ENCODE measurements at regions not wholly inside any gene's neighbourhood (a gene's known extent, or its start where the extent isn't known, plus 50 kb on each side); places are given as distances from the start of the nearest gene placed in this dataset.

DNA sequence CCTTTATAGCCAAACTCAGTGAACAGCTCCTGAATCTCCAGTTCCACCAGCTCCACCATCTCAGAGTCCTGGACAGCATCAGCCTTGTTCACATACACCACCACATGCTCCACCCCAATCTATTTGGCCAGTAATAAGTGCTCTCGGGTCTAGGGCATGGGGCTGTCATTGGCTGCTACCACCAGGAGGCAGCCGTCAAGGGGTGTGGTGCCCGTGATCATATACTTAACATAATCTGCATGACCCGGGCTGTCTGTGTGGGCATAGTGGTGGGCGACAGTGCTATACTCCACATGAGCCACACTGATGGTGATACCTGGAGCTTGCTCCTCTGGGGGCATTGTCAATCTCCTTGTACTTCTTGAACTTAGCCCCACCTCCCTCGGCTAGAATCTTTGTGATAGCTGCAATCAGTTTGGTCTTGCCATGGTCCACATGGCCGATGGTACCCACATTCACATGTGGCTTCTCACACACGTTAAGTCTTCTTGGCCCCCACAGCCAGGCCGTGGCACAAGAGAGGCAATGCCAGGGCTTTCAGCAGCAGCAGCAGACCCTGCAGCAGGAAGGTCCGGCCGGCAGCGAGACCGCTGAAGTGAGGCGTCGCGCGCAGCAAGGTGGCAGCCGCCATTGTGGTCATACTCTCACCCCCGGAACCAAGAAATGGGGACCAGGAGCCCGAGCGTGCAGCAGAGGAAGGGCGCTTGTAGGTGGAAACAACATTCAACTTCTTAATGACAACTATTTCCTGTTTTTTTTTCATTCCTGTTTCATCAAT, 210.3 kb upstream of the WSB1 start:
- Histone ChIP-seq H3K4me1 (ENCODE audit: insufficient read depth, low read length) (no peaks in the 10 kb centered on the region), H3K36me3 (ENCODE audit: low read depth, low read length) (no peaks in the 10 kb centered on the region), H3F3A (ENCODE audit: low read length, unreplicated experiment) (no peaks in the 10 kb centered on the region), H3K4me2 (ENCODE audit: low read length) (no peak overlapping the region), H3K9me2 (replicated peaks; ENCODE audit: low read length) (no peaks in the 10 kb centered on the region), H3K4me3 (ENCODE audit: low read length) (no peak overlapping the region), H3K9me3 (ENCODE audit: low read length) (no peaks in the 10 kb centered on the region), H4K20me1 (ENCODE audit: low read length) (no peaks in the 10 kb centered on the region), H3K79me2 (ENCODE audit: low read length) (no peaks in the 10 kb centered on the region), H3K27me3 (ENCODE audit: low read length) (0 out of 2 replicates have a peak, but pooled peaks cover 8% of the 10 kb centered on the region), H3K27ac (ENCODE audit: low read length) (no peak overlapping the region), H2AFZ (ENCODE audit: low read length) (no peak overlapping the region), H3K9ac (ENCODE audit: low read length) (no peak overlapping the region)
- no peak for ATAC-seq
- ChIA-PET POLR2A (ENCODE audit: unreplicated experiment) (no interaction called here), CTCF (no interaction called here)
- no TSS peak for BruUV-seq (replicated peaks)
- DNase-seq = no peak
- intact Hi-C loops (cut with micrococcal nuclease) = no loop called here
- TF ChIP-seq EZH2 (IDR thresholded peaks at IDR 0.05; ENCODE audit: low read length, unreplicated experiment) (no peak), EZH2phosphoT487 (IDR thresholded peaks at IDR 0.05; ENCODE audit: borderline replicate concordance, low read length) (no peak)
- TF ChIP-seq, protein P1, sequence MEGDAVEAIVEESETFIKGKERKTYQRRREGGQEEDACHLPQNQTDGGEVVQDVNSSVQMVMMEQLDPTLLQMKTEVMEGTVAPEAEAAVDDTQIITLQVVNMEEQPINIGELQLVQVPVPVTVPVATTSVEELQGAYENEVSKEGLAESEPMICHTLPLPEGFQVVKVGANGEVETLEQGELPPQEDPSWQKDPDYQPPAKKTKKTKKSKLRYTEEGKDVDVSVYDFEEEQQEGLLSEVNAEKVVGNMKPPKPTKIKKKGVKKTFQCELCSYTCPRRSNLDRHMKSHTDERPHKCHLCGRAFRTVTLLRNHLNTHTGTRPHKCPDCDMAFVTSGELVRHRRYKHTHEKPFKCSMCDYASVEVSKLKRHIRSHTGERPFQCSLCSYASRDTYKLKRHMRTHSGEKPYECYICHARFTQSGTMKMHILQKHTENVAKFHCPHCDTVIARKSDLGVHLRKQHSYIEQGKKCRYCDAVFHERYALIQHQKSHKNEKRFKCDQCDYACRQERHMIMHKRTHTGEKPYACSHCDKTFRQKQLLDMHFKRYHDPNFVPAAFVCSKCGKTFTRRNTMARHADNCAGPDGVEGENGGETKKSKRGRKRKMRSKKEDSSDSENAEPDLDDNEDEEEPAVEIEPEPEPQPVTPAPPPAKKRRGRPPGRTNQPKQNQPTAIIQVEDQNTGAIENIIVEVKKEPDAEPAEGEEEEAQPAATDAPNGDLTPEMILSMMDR (conservative IDR thresholded peaks at IDR 0.05; ENCODE audit: low read depth, low read length) = no peak

DNA sequence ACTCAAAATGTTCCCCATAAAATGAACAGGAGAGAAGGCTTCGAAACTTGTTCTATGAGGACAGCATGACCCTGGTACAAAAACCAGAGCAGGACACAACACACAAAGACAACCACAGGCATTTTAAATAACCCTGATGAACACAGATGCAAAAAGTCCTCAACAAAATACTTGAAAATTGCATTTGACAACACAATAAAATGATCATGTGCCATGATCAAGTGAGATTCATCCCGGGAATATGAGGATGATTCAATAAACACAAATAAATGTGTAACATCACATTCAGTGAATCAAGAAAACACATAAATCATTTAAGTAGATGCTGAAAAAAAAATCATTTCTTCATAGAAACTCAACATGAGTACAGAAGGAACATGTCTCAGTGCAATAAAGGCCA, 208.4 kb upstream of the WSB1 start:
- intact Hi-C loops (cut with micrococcal nuclease) = no loop called here
- no TSS peak for BruUV-seq (replicated peaks)
- Histone ChIP-seq H2AFZ (ENCODE audit: low read length) (no peak overlapping the region), H3K27me3 (ENCODE audit: low read length) (0 out of 2 replicates have a peak, but pooled peaks cover 8% of the 10 kb centered on the region), H3K9me3 (ENCODE audit: low read length) (no peaks in the 10 kb centered on the region), H3K9me2 (replicated peaks; ENCODE audit: low read length) (no peaks in the 10 kb centered on the region), H3K27ac (ENCODE audit: low read length) (no peak overlapping the region), H3K36me3 (ENCODE audit: low read depth, low read length) (no peaks in the 10 kb centered on the region), H3K9ac (ENCODE audit: low read length) (no peak overlapping the region), H3F3A (ENCODE audit: low read length, unreplicated experiment) (no peaks in the 10 kb centered on the region), H3K4me2 (ENCODE audit: low read length) (no peak overlapping the region), H3K4me1 (ENCODE audit: insufficient read depth, low read length) (no peaks in the 10 kb centered on the region), H4K20me1 (ENCODE audit: low read length) (no peaks in the 10 kb centered on the region), H3K4me3 (ENCODE audit: low read length) (no peak overlapping the region), H3K79me2 (ENCODE audit: low read length) (no peaks in the 10 kb centered on the region)
- CTCF ChIA-PET = no interaction called here
- no peak for DNase-seq
- no peak for TF ChIP-seq EZH2 (IDR thresholded peaks at IDR 0.05; ENCODE audit: low read length, unreplicated experiment)
- TF ChIP-seq, protein P1 (conservative IDR thresholded peaks at IDR 0.05; ENCODE audit: low read depth, low read length) = no peak
- TF ChIP-seq EZH2phosphoT487 (IDR thresholded peaks at IDR 0.05; ENCODE audit: borderline replicate concordance, low read length) = no peak
- POLR2A ChIA-PET (ENCODE audit: unreplicated experiment) = no interaction called here
- no peak for ATAC-seq

GRCh38 chr17:27086526-27086925, 207.4 kb upstream of the WSB1 start:
- H3K27ac ChIP-seq (ENCODE audit: low read length) = no peak overlapping the region
- 0 out of 2 replicates have a peak, but pooled peaks cover 8% of the 10 kb centered on the region for H3K27me3 ChIP-seq (ENCODE audit: low read length)
- no TSS peak for BruUV-seq (replicated peaks)
- no peaks in the 10 kb centered on the region for H3K36me3 ChIP-seq (ENCODE audit: low read depth, low read length)
- H2AFZ ChIP-seq (ENCODE audit: low read length) = no peak overlapping the region
- ChIA-PET POLR2A (ENCODE audit: unreplicated experiment) (no interaction called here), CTCF (no interaction called here)
- H3K9me2 ChIP-seq (replicated peaks; ENCODE audit: low read length) = no peaks in the 10 kb centered on the region
- no peaks in the 10 kb centered on the region for H3K9me3 ChIP-seq (ENCODE audit: low read length)
- ATAC-seq (no peak), DNase-seq (no peak)
- no peak overlapping the region for H3K9ac ChIP-seq (ENCODE audit: low read length)
- H3K4me3 ChIP-seq (ENCODE audit: low read length) = no peak overlapping the region
- no peak overlapping the region for H3K4me2 ChIP-seq (ENCODE audit: low read length)
- no peaks in the 10 kb centered on the region for H4K20me1 ChIP-seq (ENCODE audit: low read length)
- TF ChIP-seq EZH2 (IDR thresholded peaks at IDR 0.05; ENCODE audit: low read length, unreplicated experiment) (no peak), EZH2phosphoT487 (IDR thresholded peaks at IDR 0.05; ENCODE audit: borderline replicate concordance, low read length) (no peak)
- TF ChIP-seq, protein P1 (conservative IDR thresholded peaks at IDR 0.05; ENCODE audit: low read depth, low read length) = no peak
- no peaks in the 10 kb centered on the region for H3K79me2 ChIP-seq (ENCODE audit: low read length)
- intact Hi-C loops (cut with micrococcal nuclease) = no loop called here
- H3F3A ChIP-seq (ENCODE audit: low read length, unreplicated experiment) = no peaks in the 10 kb centered on the region
- H3K4me1 ChIP-seq (ENCODE audit: insufficient read depth, low read length) = no peaks in the 10 kb centered on the region
